K562 (cell line): ENCODE measurements at regions not wholly inside any gene's neighbourhood (a gene's known extent, or its start where the extent isn't known, plus 50 kb on each side); places are given as distances from the start of the nearest gene placed in this dataset.

ENCODE experiments used
- ATAC-seq: fragments of 200-7000 bp; cut with Tn5 transposase; 3 replicates; pipeline ENCODE4 v1.9.1; 2020; ENCODE audit warnings: moderate library complexity
- BruUV-seq: library from RNA; stranded (reverse); fragments of 400-500 nt; replicated peaks from 2 replicates; lab custom pipeline; 2021; lab: Mats Ljungman, UMichigan
- CTCF ChIA-PET: fragments of 300-600 bp; formaldehyde crosslinking; extraction: SDS; loops from one replicate; lab custom pipeline; 2021; ENCODE audit warnings: low intra/inter-chr PET ratio; lab: Yijun Ruan, JAX
- POLR2A ChIA-PET: fragments of 300-600, 350-650 bp; sonication (Branson Sonifier 250); formaldehyde crosslinking; extraction: SDS; loops from one replicate; lab custom pipeline; 2021; ENCODE audit warnings: antibody characterized with exemption, inconsistent platforms; lab: Yijun Ruan, JAX
- DNase-seq, 4 experiments: peaks; one replicate each; pipeline versions ENCODE4 v3.0.0 to v3.0.0-alpha.2; 2011 to 2018; ENCODE audit warnings: low spot score in 3 of 4, mixed read lengths in 3 of 4; ENCODE audit errors: extremely low read depth in 1 of 4
- FAIRE-seq: peaks from 2 replicates; lab custom pipeline; 2011; peaks lifted over from hg19 to GRCh38; lab: Jason Lieb, UNC
- H2AFZ ChIP-seq: 2 replicates; pipeline ENCODE4 v1.6.0; 2011; ENCODE audit warnings: low read depth, low read length, control low read depth, inconsistent platforms
- H3K27ac ChIP-seq: fragments of 200-600 bp; 3 replicates; pipeline ENCODE4 v1.8.0; 2011; ENCODE audit warnings: low read depth, mild to moderate bottlenecking, control low read depth, inconsistent platforms, low read length, moderate library complexity, mixed read lengths; ENCODE audit errors: extremely low read depth
- H3K27me3 ChIP-seq, 2 experiments: fragments of 300-600 bp in 1 of 2; 2 replicates in 1 of 2; 3 replicates in 1 of 2; pipeline versions ENCODE4 v1.6.0 to v1.8.0; 2011; ENCODE audit warnings: inconsistent platforms in 2 of 2, low read length in 2 of 2, mild to moderate bottlenecking in 1 of 2, mixed read lengths in 1 of 2, moderate library complexity in 1 of 2; ENCODE audit not compliant: control insufficient read depth in 2 of 2, insufficient read depth in 2 of 2
- H3K36me3 ChIP-seq: fragments of 300-600 bp; 3 replicates; pipeline ENCODE4 v1.8.0; 2011; ENCODE audit warnings: mild to moderate bottlenecking, low read length, inconsistent platforms; ENCODE audit not compliant: control insufficient read depth, insufficient read depth
- H3K4me1 ChIP-seq, 2 experiments: fragments of 200-600 bp in 1 of 2; replicated peaks in 1 of 2; 2 replicates in 1 of 2; 3 replicates in 1 of 2; pipeline versions ENCODE4 v1.5.1 to v1.8.0; 2011; ENCODE audit warnings: inconsistent platforms in 2 of 2, low read length in 2 of 2, mild to moderate bottlenecking in 1 of 2, mixed read lengths in 1 of 2, moderate library complexity in 1 of 2; ENCODE audit not compliant: control insufficient read depth in 2 of 2, insufficient read depth in 2 of 2
- H3K4me2 ChIP-seq: 2 replicates; pipeline ENCODE4 v1.6.1; 2011; ENCODE audit warnings: low read length, control low read depth, inconsistent platforms, mixed read lengths; ENCODE audit not compliant: insufficient read depth
- H3K4me3 ChIP-seq: fragments of 200-600 bp; sonication (generic), shearing (Covaris generic); 2 replicates; pipeline ENCODE4 v1.5.1; 2016; ENCODE audit warnings: control low read depth, inconsistent platforms
- H3K79me2 ChIP-seq: fragments of 200-600 bp; 3 replicates; pipeline ENCODE4 v1.8.0; 2011; ENCODE audit warnings: low read length, inconsistent platforms; ENCODE audit not compliant: control insufficient read depth, insufficient read depth
- H3K9ac ChIP-seq, 2 experiments: 2 replicates each; pipeline versions ENCODE4 v1.6.0 to v1.6.1; 2011; ENCODE audit warnings: low read depth in 2 of 2, low read length in 2 of 2, control low read depth in 1 of 2, inconsistent platforms in 1 of 2, mild to moderate bottlenecking in 1 of 2, mixed read lengths in 1 of 2; ENCODE audit not compliant: insufficient read depth in 1 of 2
- H3K9me1 ChIP-seq: one replicate; pipeline ENCODE4 v1.6.0; 2011; ENCODE audit warnings: inconsistent platforms, mild to moderate bottlenecking, low read length, moderate library complexity; ENCODE audit not compliant: control insufficient read depth, insufficient read depth
- H3K9me3 ChIP-seq: replicated peaks from 2 replicates; pipeline ENCODE4 v1.5.1; 2011; ENCODE audit warnings: low read depth, low read length, inconsistent platforms; ENCODE audit not compliant: control insufficient read depth, insufficient read depth
- H4K20me1 ChIP-seq: replicated peaks from 2 replicates; pipeline ENCODE4 v1.6.1; 2011; ENCODE audit warnings: low read length, inconsistent platforms, mixed read lengths; ENCODE audit not compliant: control insufficient read depth, insufficient read depth
- BRD9 ChIP-seq: fragments of 450-650 bp; IDR thresholded peaks from 2 replicates; pipeline ENCODE4 v1.6.1; 2018; ENCODE audit warnings: low read depth; ENCODE audit not compliant: partially characterized antibody
- FOXM1 ChIP-seq, 2 experiments: fragments of 450-650 bp in 1 of 2; sonication (generic) in 1 of 2; formaldehyde crosslinking in 1 of 2; IDR thresholded peaks; 2 replicates each; pipeline versions ENCODE4 v1.6.1 to v1.9.0; 2017 to 2022; ENCODE audit warnings: low read depth in 2 of 2, mild to moderate bottlenecking in 2 of 2, missing genetic modification reagents in 1 of 2, moderate library complexity in 1 of 2
- HEY1 ChIP-seq: fragments of 250-450 bp; sonication (Bioruptor Pico); IDR thresholded peaks from 2 replicates; pipeline ENCODE4 v1.5.0; 2020; ENCODE audit warnings: mild to moderate bottlenecking, moderate library complexity, borderline replicate concordance
- KAT8 ChIP-seq: fragments of 450-650 bp; IDR thresholded peaks from 2 replicates; pipeline ENCODE4 v1.6.1; 2016; ENCODE audit warnings: low read depth, mild to moderate bottlenecking
- NBN ChIP-seq: fragments of 450-650 bp; IDR thresholded peaks from 2 replicates; pipeline ENCODE4 v1.6.1; 2016; ENCODE audit warnings: low read depth, mild to moderate bottlenecking
- NCOA6 ChIP-seq: fragments of 450-650 bp; IDR thresholded peaks from 2 replicates; pipeline ENCODE4 v1.6.1; 2017; ENCODE audit warnings: mild to moderate bottlenecking
- SAP30 ChIP-seq: fragments of 200-600 bp; sonication (generic); IDR thresholded peaks from 2 replicates; pipeline ENCODE4 v1.6.1; 2012; ENCODE audit warnings: borderline replicate concordance, low read depth, mild to moderate bottlenecking, moderate library complexity, low read length, control low read depth, inconsistent platforms; ENCODE audit not compliant: insufficient read depth, poor library complexity, severe bottlenecking
- SIX5 ChIP-seq, 2 experiments: IDR thresholded peaks; 2 replicates each; pipeline ENCODE4 v1.6.1; 2011; ENCODE audit warnings: low read length in 2 of 2, borderline replicate concordance in 1 of 2, low read depth in 1 of 2, mild to moderate bottlenecking in 1 of 2, moderate library complexity in 1 of 2; ENCODE audit not compliant: insufficient read depth in 1 of 2
- SP2 ChIP-seq: IDR thresholded peaks from 2 replicates; pipeline ENCODE4 v1.6.1; 2011; ENCODE audit warnings: mild to moderate bottlenecking, low read depth, low read length, moderate library complexity; ENCODE audit not compliant: poor library complexity, severe bottlenecking; ENCODE audit errors: extremely low read depth
- TRIM25 ChIP-seq: fragments of 450-650 bp; IDR thresholded peaks from 2 replicates; pipeline ENCODE4 v1.7.0; 2016; ENCODE audit warnings: borderline replicate concordance
- ZNF699 ChIP-seq: fragments of 250-450 bp; sonication (Bioruptor Pico); IDR thresholded peaks from 2 replicates; pipeline ENCODE4 v1.8.0; 2021; ENCODE audit warnings: mild to moderate bottlenecking, moderate library complexity; ENCODE audit not compliant: insufficient replicate concordance
- WGBS: fragments of 100-300 bp; shearing (Covaris generic); methylation state at CpG from one replicate; pipeline ENCODE4 v1.1.6; 2016; ENCODE audit warnings: low coverage, mixed read lengths; ENCODE audit not compliant: insufficient coverage; ENCODE audit errors: missing lambda C conversion rate; 5-methylcytosine and 5-hydroxymethylcytosine counted together
- in situ Hi-C: fragments of 300-500 bp; cut with MboI; formaldehyde crosslinking; loops from 4 replicates; pipeline ENCODE4 v1.15.0; 2018; ENCODE audit warnings: inconsistent platforms, mixed read lengths
- intact Hi-C: fragments of 100-400 bp; cut with micrococcal nuclease; formaldehyde crosslinking; loops from 2 replicates; pipeline ENCODE4 v1.14.2; 2022

DNA sequence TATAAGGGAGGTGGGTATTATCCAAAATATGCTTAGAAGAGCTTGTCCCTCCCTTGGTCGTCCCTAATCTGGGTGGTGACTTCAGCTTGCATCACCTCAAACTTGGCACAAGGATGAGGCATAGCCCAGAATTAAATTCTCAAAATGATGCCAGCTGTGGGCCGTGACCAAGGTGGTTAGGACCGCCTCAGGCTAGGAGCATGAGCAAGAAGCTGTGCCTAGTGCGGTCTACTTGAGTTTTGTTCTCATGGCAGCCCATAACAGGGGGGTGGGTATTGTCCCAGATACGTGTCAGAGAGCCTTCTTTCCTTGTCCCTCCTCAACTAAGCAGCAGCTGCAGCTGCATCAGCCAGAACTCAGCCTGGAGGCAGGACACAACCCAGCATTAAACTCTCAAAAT lies 2620.0 kb downstream of the PCDH7 start:
- intact Hi-C loops (no loop called here), in situ Hi-C loops (no loop called here)
- no peak overlapping the region for H2AFZ ChIP-seq
- no TSS peak for BruUV-seq
- H3K4me3 ChIP-seq, result no peak overlapping the region
- no peak overlapping the region for H3K4me2 ChIP-seq
- ATAC-seq (no peak), FAIRE-seq (no peak), DNase-seq (no peak)
- no peaks in the 10 kb centered on the region for H3K4me1 ChIP-seq
- TF ChIP-seq KAT8, result no peak
- no peak for TF ChIP-seq SP2
- ChIA-PET CTCF (no interaction called here), POLR2A (no interaction called here)
- no peaks in the 10 kb centered on the region for H3K9me1 ChIP-seq
- no peaks in the 10 kb centered on the region for H3K27me3 ChIP-seq
- H3K36me3 ChIP-seq, result no peaks in the 10 kb centered on the region
- H3K9ac ChIP-seq, result no peak overlapping the region
- H3K27ac ChIP-seq, result no peak overlapping the region
- 0% methylated on average over 5 of the region's 5 CpGs for WGBS
- no peaks in the 10 kb centered on the region for H3K79me2 ChIP-seq
- H4K20me1 ChIP-seq, result no peaks in the 10 kb centered on the region
- no peaks in the 10 kb centered on the region; the same call in 1 of the 2 replicates for H3K9me3 ChIP-seq

- Histone ChIP-seq H3K9me3 (no peaks in the 10 kb centered on the region), H3K79me2 (no peaks in the 10 kb centered on the region), H3K27ac (no peak overlapping the region), H3K36me3 (no peaks in the 10 kb centered on the region), H3K27me3 (no peaks in the 10 kb centered on the region), H3K9me1 (no peaks in the 10 kb centered on the region)
- CTCF ChIA-PET, result no interaction called here
- FAIRE-seq, result no peak
- POLR2A ChIA-PET, result no interaction called here
- WGBS, result 6% methylated on average over 1 of the region's 1 CpG
- TF ChIP-seq NCOA6, result no peak
- TF ChIP-seq NBN, result no peak
- TF ChIP-seq SIX5 (IDR thresholded peaks at IDR 0.05; ENCODE audit: borderline replicate concordance in 1 of 2, insufficient read depth in 1 of 2, low read depth in 1 of 2, low read length in 2 of 2), result no peak
- no peak for TF ChIP-seq HEY1 (CRISPR knock-in tag)
- TF ChIP-seq BRD9, result no peak
- TF ChIP-seq FOXM1 (IDR thresholded peaks at IDR 0.05; ENCODE audit: low read depth), result no peak
- no peak for TF ChIP-seq FOXM1 (CRISPR knock-in tag; IDR thresholded peaks at IDR 0.05; ENCODE audit: low read depth)
- TF ChIP-seq SAP30, result no peak
- TF ChIP-seq TRIM25, result no peak
- TF ChIP-seq ZNF699 (CRISPR knock-in tag), result no peak
- TF ChIP-seq, all 486 proteins: peak for 0
- Histone ChIP-seq H3K9ac (no peak overlapping the region), H4K20me1 (no peaks in the 10 kb centered on the region), H3K4me1 (no peaks in the 10 kb centered on the region), H3K4me2 (no peak overlapping the region), H3K4me3 (no peak overlapping the region), H2AFZ (no peak overlapping the region)
- in situ Hi-C loops (no loop called here), intact Hi-C loops (no loop called here)
- DNase-seq, result no peak
- BruUV-seq, result no TSS peak
- no peak for ATAC-seq
Measured at GRCh38 chr4:33349376-33349775, 2629.2 kb downstream of the PCDH7 start.
